GM10266 (cell line): ENCODE measurements at regions not wholly inside any gene's neighbourhood (a gene's known extent, or its start where the extent isn't known, plus 50 kb on each side); places are given as distances from the start of the nearest gene placed in this dataset.

Experiments
- DNase-seq: peaks from one replicate; pipeline ENCODE4 v3.0.0; 2012; ENCODE audit errors: extremely low spot score
- TF ChIP-seq, protein P1 (sequence below): IDR thresholded peaks from 2 replicates; pipeline ENCODE4 v1.5.1; 2012; ENCODE audit warnings: mild to moderate bottlenecking, low read depth; ENCODE audit not compliant: control insufficient read depth, insufficient read depth; ENCODE audit errors: missing control alignments

DNA sequence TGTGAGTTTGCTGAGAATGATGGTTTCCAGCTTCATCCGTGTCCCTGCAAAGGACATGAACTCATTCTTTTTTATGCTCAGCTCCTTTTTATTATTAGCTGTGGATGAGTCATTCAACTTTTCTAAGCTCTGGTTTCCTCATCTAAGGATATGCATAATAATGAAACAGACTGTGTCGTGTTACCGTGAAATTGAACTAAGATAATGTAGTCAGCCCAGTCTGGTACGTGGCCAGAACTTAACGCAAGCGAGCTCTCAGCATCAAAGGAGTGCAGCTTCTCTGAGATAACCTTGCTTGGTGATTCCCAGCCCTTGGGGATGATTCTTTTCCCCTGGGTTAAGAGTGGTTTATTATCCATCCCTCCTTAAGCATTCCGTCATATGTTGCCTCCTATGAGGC is 454.3 kb upstream of the EEF2KMT start:
- TF ChIP-seq, protein P1, sequence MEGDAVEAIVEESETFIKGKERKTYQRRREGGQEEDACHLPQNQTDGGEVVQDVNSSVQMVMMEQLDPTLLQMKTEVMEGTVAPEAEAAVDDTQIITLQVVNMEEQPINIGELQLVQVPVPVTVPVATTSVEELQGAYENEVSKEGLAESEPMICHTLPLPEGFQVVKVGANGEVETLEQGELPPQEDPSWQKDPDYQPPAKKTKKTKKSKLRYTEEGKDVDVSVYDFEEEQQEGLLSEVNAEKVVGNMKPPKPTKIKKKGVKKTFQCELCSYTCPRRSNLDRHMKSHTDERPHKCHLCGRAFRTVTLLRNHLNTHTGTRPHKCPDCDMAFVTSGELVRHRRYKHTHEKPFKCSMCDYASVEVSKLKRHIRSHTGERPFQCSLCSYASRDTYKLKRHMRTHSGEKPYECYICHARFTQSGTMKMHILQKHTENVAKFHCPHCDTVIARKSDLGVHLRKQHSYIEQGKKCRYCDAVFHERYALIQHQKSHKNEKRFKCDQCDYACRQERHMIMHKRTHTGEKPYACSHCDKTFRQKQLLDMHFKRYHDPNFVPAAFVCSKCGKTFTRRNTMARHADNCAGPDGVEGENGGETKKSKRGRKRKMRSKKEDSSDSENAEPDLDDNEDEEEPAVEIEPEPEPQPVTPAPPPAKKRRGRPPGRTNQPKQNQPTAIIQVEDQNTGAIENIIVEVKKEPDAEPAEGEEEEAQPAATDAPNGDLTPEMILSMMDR, result no peak
- DNase-seq, result no peak

GRCh38 chr16:5549802-5550201 is 452.2 kb upstream of the EEF2KMT start:
- no peak for DNase-seq
- TF ChIP-seq, protein P1, result no peak

- TF ChIP-seq, protein P1, result no peak
- no peak for DNase-seq
These were observed 443.8 kb upstream of the EEF2KMT start for GRCh38 chr16:5541356-5541755.

GRCh38 chr16:5537347-5537746 is 439.8 kb upstream of the EEF2KMT start:
- TF ChIP-seq, protein P1, result no peak

DNA sequence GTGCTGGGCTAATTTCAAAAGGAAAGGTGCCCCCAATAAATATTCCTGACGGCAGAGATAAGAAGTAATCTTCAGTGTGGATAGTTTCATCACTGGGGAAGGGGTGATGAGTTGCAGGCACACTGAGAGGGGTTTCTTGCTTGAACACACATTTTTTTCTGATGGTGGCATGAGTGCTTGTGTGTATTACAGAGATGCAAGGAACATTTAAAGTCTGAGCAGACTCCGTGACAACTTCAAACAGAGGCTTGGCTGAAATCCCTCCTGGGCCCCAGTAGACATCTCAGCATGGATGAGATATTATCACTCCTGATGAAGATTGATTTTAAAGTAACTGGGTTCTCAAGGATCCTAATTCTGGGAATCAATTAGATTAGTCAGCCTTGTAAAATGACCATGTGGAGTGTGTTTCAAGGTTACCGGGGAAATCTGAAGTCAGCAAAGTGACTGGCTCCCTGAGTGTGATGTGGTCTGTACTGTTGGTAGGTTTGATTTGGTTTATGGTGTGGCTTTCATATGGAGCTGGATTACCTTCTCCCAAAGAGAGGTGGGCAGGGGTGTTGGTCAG is 435.8 kb upstream of the EEF2KMT start:
- no peak for DNase-seq
- TF ChIP-seq, protein P1, result no peak

More at GRCh38 chr16:5537347-5537746, 439.8 kb upstream of the EEF2KMT start:
- no peak for DNase-seq

- TF ChIP-seq, protein P1, result no peak
- DNase-seq, result no peak
These were observed 430.2 kb upstream of the EEF2KMT start for GRCh38 chr16:5527817-5528216.

GRCh38 chr16:5526826-5527225 is 429.2 kb upstream of the EEF2KMT start:
- TF ChIP-seq, protein P1, result no peak
- DNase-seq, result no peak
